GM19438 (cell line): ENCODE measurements at regions not wholly inside any gene's neighbourhood (a gene's known extent, or its start where the extent isn't known, plus 50 kb on each side); places are given as distances from the start of the nearest gene placed in this dataset.

Source experiments
- ATAC-seq: cut with Tn5 transposase; IDR thresholded peaks from one replicate; pipeline ENCODE4 v1.9.1; 2021; ENCODE audit warnings: low read depth; ENCODE audit not compliant: unreplicated experiment

DNA sequence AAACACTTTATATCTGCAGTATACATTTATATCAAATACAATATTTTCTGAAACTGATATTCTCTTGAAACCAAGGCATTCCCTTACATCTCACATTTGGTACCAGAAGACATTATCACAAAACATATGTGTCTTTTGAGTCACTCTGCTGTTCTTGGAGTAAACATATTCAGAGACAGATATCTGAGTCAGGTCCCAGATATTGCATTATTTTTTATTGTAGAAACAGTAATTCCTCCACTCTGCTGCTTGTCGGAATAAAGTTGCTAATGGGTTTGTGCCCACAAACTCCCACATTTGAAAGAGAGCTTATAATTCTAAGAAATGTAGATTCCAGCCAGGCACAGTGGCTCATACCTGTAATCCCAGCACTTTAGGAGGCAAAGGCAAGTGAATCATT, 261.1 kb upstream of the DAPK1 start:
- no peak for ATAC-seq

DNA sequence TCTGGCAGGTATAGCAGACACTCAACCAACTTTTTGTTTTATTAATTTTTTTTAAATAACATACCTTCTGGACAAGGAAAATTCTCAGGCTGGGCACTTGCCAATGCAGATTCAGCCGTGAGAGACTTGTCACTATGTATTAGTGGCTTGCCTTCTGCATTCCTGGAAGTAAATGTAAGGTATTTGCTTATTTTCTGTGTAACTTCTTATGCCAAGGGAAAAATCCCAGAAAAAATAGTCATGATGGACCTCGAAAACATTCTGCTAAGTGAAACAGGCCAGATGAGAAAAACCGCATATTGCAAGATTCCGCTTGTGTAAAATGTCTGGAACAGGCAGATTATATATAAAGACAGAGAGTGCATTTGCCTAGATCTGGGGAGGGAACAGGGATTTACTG, 260.3 kb upstream of the DAPK1 start:
- no peak for ATAC-seq

DNA sequence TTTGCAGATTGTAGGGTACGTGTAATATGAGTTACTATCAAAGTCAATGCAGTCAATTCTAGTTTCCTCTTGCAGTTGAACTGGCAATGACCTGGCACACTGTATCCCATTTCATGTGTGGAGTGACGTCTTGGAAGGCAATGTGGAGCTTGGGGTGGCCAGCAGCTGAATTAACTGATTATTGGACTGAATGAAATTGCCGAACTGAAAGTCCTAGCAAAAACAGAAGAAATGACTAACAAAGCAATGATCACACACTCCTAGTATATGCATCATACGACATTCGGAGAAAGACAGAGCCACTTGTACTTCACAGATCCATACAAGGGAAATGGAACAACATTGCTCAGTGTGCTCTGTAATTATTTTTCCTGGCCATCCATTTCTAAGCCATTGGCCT, 259.1 kb upstream of the DAPK1 start:
- ATAC-seq: no peak

DNA sequence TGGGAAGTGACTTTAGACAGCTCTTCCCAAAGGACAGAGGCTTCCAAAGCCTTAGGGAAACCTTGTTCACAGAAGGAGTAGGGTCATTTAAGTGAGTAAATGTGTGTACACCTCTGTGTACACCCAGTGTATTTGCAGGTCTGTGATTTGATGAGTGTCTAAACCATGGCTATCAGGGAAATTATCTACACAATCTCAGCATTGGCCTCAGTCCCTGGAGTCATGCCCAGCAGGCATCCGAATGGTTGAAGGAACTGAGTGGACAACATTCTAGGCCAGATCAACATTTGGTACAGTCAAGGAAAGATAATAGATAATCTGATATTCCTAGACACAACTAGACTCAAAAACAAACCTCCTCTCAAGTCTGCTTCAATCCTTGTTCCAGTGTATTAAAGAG, 258.4 kb upstream of the DAPK1 start:
- no peak for ATAC-seq

DNA sequence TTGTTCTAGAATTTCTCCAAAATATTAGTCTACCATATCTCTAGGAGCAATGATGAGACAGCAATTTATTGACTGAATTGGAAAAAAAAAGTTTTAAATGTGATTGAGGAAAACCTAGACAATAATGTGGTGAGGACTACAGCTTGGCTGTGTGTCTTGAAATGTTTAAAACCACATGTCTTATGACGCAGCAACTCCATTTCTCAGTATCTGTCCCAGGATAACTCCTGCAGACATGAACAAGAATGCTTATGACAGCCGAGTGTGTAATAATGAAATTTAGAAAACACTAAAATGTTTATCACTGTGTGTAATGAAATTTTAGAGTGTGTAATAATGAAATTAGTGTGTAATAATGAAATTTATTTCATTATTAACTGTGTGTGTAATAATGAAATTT, 254.1 kb upstream of the DAPK1 start:
- no peak for ATAC-seq

- no peak for ATAC-seq
These were observed 252.4 kb upstream of the DAPK1 start for GRCh38 chr9:87245271-87245670.

- ATAC-seq: no peak
These were observed 250.6 kb upstream of the DAPK1 start for GRCh38 chr9:87247097-87247496.

DNA sequence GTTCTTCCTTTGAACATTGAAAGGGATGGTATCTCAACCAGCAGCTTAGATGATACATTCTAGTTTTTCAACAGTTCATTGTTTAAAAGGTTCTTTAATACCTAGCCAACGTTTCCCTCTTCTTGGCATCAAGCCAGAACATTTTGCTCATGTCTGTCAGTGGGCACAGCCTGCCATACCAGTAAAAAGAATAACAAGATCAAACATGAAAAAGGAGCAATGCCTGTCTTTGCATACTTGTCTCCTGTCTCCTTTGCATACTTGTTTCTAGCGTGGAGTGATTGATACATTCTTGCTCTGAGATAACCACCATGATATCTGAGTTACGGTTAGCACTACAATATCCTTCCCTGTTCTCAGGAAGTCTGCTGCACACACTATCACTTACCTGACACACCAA, 248.6 kb upstream of the DAPK1 start:
- ATAC-seq: no peak

DNA sequence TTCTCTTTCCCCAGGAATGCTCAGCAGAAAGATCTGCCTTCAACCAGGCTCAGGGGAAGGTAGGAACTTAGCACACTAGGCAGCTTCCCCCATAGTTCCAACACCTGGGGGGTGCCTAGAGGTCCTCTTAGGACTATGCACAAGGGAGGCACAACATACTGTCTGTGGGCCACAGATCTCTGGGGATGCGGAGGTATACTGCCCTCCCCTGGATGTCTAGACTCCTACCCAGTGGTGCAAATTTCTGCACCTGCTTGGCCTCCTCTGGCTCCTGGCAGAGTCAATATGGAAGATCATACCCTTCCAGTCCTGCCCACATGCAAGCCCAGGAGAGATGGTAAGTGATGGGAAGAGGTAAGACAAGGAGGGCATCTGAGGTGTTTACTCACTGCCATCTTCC, 247.5 kb upstream of the DAPK1 start:
- no peak for ATAC-seq

DNA sequence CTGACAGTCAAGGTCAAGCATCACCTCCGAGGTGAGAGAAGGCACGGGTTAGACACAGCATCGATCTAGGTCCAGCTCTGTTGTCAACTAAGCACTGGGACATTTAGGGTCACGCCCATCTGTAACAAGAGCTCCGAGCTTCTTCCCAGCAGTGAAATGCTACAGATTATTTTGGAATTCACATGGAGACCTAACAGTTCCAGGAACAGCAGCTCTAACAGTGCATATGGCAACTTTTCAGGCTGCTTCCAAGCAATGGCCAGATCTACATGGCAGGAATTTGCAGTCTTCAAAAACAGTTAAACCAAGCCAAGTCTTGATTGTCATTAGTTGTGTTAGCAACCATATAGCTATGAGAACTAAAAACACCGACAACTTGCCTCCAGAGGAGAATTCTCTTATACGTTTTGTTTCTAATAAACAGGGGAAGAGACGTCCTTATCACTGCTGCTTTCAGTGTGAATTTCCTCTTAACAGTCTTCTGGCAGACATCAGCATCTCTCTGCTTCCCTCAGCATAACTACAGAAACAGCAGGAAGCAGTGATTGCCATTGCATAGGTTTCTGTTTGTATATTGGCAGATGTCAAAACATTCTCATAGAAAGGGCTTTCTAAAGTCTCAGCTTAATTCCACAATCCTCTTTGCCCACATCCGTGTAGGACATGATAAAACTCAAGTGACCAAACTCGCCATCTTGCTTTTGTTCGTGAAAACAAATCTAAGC, 242.1 kb upstream of the DAPK1 start:
- ATAC-seq: no peak

DNA sequence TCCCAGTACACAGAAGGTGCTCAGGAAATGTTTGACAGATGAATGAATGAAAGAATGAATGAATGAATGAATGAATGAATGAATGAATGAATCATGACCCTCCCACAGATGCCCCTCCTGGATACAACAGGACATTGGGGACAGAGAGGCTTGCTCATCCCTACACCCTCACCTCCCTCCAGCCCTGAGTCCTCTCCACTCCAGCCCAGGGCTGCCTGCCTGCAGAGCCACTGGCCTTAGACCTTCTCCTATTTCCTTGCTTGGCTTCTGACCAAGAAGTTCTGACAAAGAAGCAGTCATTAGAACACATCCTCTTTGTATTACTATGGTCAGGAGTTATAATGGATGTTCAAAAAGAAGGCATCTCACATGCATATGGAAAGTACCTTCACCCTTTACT, 240.7 kb upstream of the DAPK1 start:
- no peak for ATAC-seq

DNA sequence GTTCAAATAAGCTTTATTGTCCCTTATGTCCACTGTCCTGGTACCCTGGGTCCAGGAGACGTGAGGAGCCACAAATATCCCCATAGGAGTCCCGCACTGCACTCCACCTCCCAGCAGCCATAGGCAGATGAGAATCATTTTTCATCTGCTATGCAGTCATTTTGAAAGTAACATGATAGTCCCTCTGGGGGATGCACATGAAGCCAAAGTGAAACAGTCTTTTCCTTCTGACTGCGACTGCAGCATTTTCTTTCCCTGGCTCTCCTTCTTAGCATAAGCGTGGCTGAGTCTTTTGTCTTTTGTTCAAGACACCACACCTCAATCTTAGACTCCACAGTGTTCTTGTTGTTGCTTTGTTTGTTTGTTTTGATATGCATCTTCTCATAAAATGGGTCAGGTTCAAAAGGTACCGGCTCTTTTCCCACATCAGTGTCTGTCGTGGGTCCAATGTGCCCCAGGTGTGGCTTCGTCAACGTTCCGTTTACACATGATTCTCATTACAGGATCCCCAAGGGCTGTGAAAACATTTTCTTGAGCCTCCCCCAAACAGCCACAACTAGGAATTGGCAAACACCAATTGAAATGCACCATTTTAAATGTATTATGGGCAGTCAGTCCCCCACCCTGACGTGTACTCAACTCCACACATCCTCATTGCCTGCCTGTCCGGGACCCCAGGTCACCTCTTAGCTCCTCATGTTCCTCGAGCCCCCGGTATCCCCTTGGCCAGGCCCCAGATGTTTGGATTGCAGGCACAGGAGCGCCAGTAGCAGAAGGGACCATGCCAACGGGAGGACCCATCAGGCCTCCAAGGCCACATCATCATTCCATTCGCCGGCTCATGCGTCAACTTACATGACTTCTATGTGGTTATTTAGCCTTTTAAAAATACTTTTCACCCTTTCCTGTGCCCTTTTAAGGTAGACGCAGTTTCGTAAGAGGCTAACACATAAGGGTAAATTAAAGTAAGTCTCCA, 237.8 kb upstream of the DAPK1 start:
- no peak for ATAC-seq

GRCh38 chr9:87263291-87263690, 234.4 kb upstream of the DAPK1 start:
- no peak for ATAC-seq

DNA sequence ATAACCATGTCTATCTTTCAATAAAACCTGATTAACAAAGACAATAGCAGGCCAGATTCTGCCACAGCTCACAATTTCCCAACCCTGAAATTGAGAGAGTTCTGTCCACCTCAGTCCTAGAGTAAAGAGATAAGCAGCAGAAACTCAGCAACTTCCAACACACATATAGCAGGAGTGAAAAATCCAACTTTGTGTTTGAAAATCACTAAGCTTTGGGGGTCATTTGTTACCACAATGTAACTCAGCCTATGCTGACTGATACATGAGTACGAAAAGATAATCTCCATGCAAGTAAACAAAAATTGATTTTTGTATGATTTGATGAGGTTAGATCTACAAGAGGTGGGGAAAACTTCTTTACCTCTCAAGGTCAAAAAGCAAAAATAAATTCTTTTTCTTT, 231.0 kb upstream of the DAPK1 start:
- no peak for ATAC-seq

GRCh38 chr9:87267251-87268070, 230.2 kb upstream of the DAPK1 start:
- no peak for ATAC-seq

GRCh38 chr9:87269296-87270176, 228.1 kb upstream of the DAPK1 start:
- no peak for ATAC-seq

GRCh38 chr9:87270221-87270847, 227.3 kb upstream of the DAPK1 start:
- no peak for ATAC-seq

GRCh38 chr9:87270848-87271234, 226.8 kb upstream of the DAPK1 start:
- ATAC-seq: no peak

- no peak for ATAC-seq
These were observed 225.8 kb upstream of the DAPK1 start for GRCh38 chr9:87271696-87272477.
